Gastrocnemius medialis (tissue), 4 donors: ENCODE measurements at regions not wholly inside any gene's neighbourhood (a gene's known extent, or its start where the extent isn't known, plus 50 kb on each side); places are given as distances from the start of the nearest gene placed in this dataset.

ENCODE experiments used
- ATAC-seq, 2 donors: fragments of 150-250 bp; one replicate each; pipeline ENCODE4 v1.9.1; 2016
- DNase-seq, 2 donors: peaks; one replicate each; pipeline ENCODE4 v3.0.0-alpha.2; 2019
- H3K27ac ChIP-seq, 4 donors: fragments of 200-600 bp; sonication (generic); 1 replicate in 1 of 4; 2 replicates in 3 of 4; pipeline ENCODE4 v1.5.1; 2016 to 2018; ENCODE audit warnings: mild to moderate bottlenecking in 2 of 4, moderate library complexity in 1 of 4
- H3K27me3 ChIP-seq, 3 donors: fragments of 200-600 bp; sonication (generic) in 2 of 3; 1 replicate in 1 of 3; 2 replicates in 2 of 3; pipeline versions ENCODE4 v1.5.1 to v1.6.0; 2016 to 2019; ENCODE audit warnings: mild to moderate bottlenecking in 1 of 3, moderate library complexity in 1 of 3
- H3K36me3 ChIP-seq, 2 donors: fragments of 200-600 bp; sonication (generic) in 1 of 2; one replicate each; pipeline ENCODE4 v1.5.1; 2017 to 2018
- H3K4me1 ChIP-seq, 2 donors: fragments of 200-600 bp; sonication (generic) in 1 of 2; one replicate each; pipeline ENCODE4 v1.5.1; 2016 to 2017; ENCODE audit warnings: mild to moderate bottlenecking in 2 of 2
- H3K4me3 ChIP-seq, 4 donors: fragments of 200-600 bp; sonication (generic) in 3 of 4; 1 replicate in 1 of 4; 2 replicates in 3 of 4; pipeline ENCODE4 v1.5.1; 2016 to 2019; ENCODE audit warnings: mild to moderate bottlenecking in 2 of 4
- H3K9me3 ChIP-seq, 3 donors: fragments of 200-600 bp; sonication (generic) in 2 of 3; 1 replicate in 1 of 3; 2 replicates in 2 of 3; pipeline ENCODE4 v1.5.1; 2016 to 2019
- POLR2A ChIP-seq, 2 donors: fragments of 450-650 bp; IDR thresholded peaks; one replicate each; pipeline ENCODE4 v1.6.1; 2017; ENCODE audit warnings: antibody characterized with exemption in 2 of 2, mild to moderate bottlenecking in 2 of 2, moderate library complexity in 2 of 2
- in situ Hi-C, 4 donors: fragments of 200-750 bp; cut with MboI; loops; one replicate each; pipeline versions ENCODE4 v1.15.0 to v1.8.0; 2017; ENCODE audit warnings: low sequenced_read_pairs in 4 of 4
- intact Hi-C: fragments of 100-400 bp; cut with DNase I; formaldehyde crosslinking; loops from one replicate; pipeline ENCODE4 v1.15.1; 2023; ENCODE audit warnings: low total_unique reads
- TF ChIP-seq, protein P1 (sequence below), 5 experiments: fragments of 450-650 bp in 3 of 5; fragments of 200-600 bp in 2 of 5; sonication (generic) in 2 of 5; IDR thresholded peaks in 4 of 5; conservative IDR thresholded peaks in 1 of 5; 1 replicate in 4 of 5; 2 replicates in 1 of 5; pipeline ENCODE4 v1.5.1; 2016 to 2019; ENCODE audit warnings: antibody characterized with exemption in 5 of 5, mild to moderate bottlenecking in 3 of 5, moderate library complexity in 3 of 5

DNA sequence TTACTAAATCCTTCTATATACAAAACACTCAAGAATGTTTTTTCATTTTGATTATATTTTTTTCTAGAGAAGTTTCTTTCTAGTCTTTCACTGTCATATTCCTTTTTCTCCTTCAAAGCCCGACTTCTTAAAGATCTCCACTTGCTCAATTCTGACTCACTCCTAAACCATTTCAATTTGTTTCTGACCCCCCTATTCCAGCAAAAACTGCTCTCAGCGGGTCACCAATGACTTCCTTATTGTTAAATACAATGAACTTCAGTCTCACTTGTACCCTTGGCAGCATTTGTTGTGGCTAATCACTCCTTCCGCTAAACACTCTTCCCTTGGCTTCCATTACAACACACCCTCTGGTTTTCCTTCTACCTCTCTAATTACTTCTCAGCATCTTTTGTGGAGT is 111.1 kb upstream of the RBBP8 start:
- Histone ChIP-seq H3K27me3 (peaks cover 0 to 2% (median 0%) of the 10 kb centered on the region in 3 donors), H3K4me3 (no peak overlapping the region), H3K4me1 (no peaks in the 10 kb centered on the region), H3K36me3 (no peaks in the 10 kb centered on the region), H3K9me3 (no peaks in the 10 kb centered on the region), H3K27ac (no peak overlapping the region)
- ATAC-seq (no peak), DNase-seq (no peak)
- intact Hi-C loops (no loop called here), in situ Hi-C loops (no loop called here)
- no peak for TF ChIP-seq POLR2A (IDR thresholded peaks at IDR 0.05)
- TF ChIP-seq, protein P1, sequence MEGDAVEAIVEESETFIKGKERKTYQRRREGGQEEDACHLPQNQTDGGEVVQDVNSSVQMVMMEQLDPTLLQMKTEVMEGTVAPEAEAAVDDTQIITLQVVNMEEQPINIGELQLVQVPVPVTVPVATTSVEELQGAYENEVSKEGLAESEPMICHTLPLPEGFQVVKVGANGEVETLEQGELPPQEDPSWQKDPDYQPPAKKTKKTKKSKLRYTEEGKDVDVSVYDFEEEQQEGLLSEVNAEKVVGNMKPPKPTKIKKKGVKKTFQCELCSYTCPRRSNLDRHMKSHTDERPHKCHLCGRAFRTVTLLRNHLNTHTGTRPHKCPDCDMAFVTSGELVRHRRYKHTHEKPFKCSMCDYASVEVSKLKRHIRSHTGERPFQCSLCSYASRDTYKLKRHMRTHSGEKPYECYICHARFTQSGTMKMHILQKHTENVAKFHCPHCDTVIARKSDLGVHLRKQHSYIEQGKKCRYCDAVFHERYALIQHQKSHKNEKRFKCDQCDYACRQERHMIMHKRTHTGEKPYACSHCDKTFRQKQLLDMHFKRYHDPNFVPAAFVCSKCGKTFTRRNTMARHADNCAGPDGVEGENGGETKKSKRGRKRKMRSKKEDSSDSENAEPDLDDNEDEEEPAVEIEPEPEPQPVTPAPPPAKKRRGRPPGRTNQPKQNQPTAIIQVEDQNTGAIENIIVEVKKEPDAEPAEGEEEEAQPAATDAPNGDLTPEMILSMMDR (IDR thresholded peaks at IDR 0.05 in 4 of 5, conservative IDR thresholded peaks at IDR 0.05 in 1 of 5) = no peak

GRCh38 chr18:22822841-22823508 is 110.2 kb upstream of the RBBP8 start:
- Histone ChIP-seq H3K4me1 (no peaks in the 10 kb centered on the region), H3K27ac (no peak overlapping the region), H3K4me3 (no peak overlapping the region), H3K9me3 (no peaks in the 10 kb centered on the region), H3K36me3 (no peaks in the 10 kb centered on the region), H3K27me3 (peaks cover 0 to 2% (median 0%) of the 10 kb centered on the region in 3 donors)
- DNase-seq (no peak), ATAC-seq (no peak)
- TF ChIP-seq POLR2A (IDR thresholded peaks at IDR 0.05) = no peak
- TF ChIP-seq, protein P1 (IDR thresholded peaks at IDR 0.05 in 4 of 5, conservative IDR thresholded peaks at IDR 0.05 in 1 of 5) = no peak
- intact Hi-C loops = no loop called here
- in situ Hi-C loops = no loop called here

GRCh38 chr18:22826726-22827125 is 106.4 kb upstream of the RBBP8 start:
- H3K9me3 ChIP-seq = no peaks in the 10 kb centered on the region
- DNase-seq (no peak), ATAC-seq (no peak)
- H3K4me3 ChIP-seq = no peak overlapping the region
- TF ChIP-seq POLR2A (IDR thresholded peaks at IDR 0.05) = no peak
- TF ChIP-seq, protein P1 (IDR thresholded peaks at IDR 0.05 in 4 of 5, conservative IDR thresholded peaks at IDR 0.05 in 1 of 5) = no peak
- H3K27me3 ChIP-seq = peaks cover 0 to 2% (median 0%) of the 10 kb centered on the region in 3 donors
- H3K36me3 ChIP-seq = no peaks in the 10 kb centered on the region
- in situ Hi-C loops = loop anchor here in 1 of 4 donors (25.0 kb wide), 1 partner anchor 89 kb away; no protein-coding TSS in a partner anchor
- no peak overlapping the region for H3K27ac ChIP-seq
- intact Hi-C loops = no loop called here
- H3K4me1 ChIP-seq = no peaks in the 10 kb centered on the region

- Histone ChIP-seq H3K9me3 (no peaks in the 10 kb centered on the region), H3K27ac (no peak overlapping the region), H3K4me3 (no peak overlapping the region), H3K36me3 (no peaks in the 10 kb centered on the region), H3K4me1 (no peaks in the 10 kb centered on the region), H3K27me3 (peaks cover 0 to 2% (median 0%) of the 10 kb centered on the region in 3 donors)
- no peak for ATAC-seq
- in situ Hi-C loops (loop anchor here in 1 of 4 donors (25.0 kb wide), 1 partner anchor 90 kb away; no protein-coding TSS in a partner anchor), intact Hi-C loops (no loop called here)
- DNase-seq = no peak
- no peak for TF ChIP-seq POLR2A (IDR thresholded peaks at IDR 0.05)
- TF ChIP-seq, protein P1 (IDR thresholded peaks at IDR 0.05 in 4 of 5, conservative IDR thresholded peaks at IDR 0.05 in 1 of 5) = no peak
Observed at GRCh38 chr18:22827216-22827615, 105.9 kb upstream of the RBBP8 start.
